ENCODE measurements at regions not wholly inside any gene's neighbourhood (a gene's known extent, or its start where the extent isn't known, plus 50 kb on each side); places are given as distances from the start of the nearest gene placed in this dataset.

- TF ChIP-seq, protein P1, sequence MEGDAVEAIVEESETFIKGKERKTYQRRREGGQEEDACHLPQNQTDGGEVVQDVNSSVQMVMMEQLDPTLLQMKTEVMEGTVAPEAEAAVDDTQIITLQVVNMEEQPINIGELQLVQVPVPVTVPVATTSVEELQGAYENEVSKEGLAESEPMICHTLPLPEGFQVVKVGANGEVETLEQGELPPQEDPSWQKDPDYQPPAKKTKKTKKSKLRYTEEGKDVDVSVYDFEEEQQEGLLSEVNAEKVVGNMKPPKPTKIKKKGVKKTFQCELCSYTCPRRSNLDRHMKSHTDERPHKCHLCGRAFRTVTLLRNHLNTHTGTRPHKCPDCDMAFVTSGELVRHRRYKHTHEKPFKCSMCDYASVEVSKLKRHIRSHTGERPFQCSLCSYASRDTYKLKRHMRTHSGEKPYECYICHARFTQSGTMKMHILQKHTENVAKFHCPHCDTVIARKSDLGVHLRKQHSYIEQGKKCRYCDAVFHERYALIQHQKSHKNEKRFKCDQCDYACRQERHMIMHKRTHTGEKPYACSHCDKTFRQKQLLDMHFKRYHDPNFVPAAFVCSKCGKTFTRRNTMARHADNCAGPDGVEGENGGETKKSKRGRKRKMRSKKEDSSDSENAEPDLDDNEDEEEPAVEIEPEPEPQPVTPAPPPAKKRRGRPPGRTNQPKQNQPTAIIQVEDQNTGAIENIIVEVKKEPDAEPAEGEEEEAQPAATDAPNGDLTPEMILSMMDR (IDR thresholded peaks at IDR 0.05): no peak
- Histone ChIP-seq H3K9me3 (no peaks in the 10 kb centered on the region), H3K36me3 (no peaks in the 10 kb centered on the region), H3K27me3 (no peaks in the 10 kb centered on the region), H3K4me3 (no peak overlapping the region), H3K27ac (no peak overlapping the region), H3K4me1 (no peaks in the 10 kb centered on the region)
- ATAC-seq (no peak), DNase-seq (no peak)
- intact Hi-C loops (cut with DNase I): no loop called here
Measured at GRCh38 chr9:119667916-119668315, 298.7 kb upstream of the BRINP1 start.

GRCh38 chr9:119667163-119667562 lies 297.9 kb upstream of the BRINP1 start:
- Histone ChIP-seq H3K27me3 (no peaks in the 10 kb centered on the region), H3K4me1 (no peaks in the 10 kb centered on the region), H3K27ac (no peak overlapping the region), H3K4me3 (no peak overlapping the region), H3K9me3 (no peaks in the 10 kb centered on the region), H3K36me3 (no peaks in the 10 kb centered on the region)
- ATAC-seq (no peak), DNase-seq (no peak)
- TF ChIP-seq, protein P1 (IDR thresholded peaks at IDR 0.05): no peak
- intact Hi-C loops (cut with DNase I): no loop called here

DNA sequence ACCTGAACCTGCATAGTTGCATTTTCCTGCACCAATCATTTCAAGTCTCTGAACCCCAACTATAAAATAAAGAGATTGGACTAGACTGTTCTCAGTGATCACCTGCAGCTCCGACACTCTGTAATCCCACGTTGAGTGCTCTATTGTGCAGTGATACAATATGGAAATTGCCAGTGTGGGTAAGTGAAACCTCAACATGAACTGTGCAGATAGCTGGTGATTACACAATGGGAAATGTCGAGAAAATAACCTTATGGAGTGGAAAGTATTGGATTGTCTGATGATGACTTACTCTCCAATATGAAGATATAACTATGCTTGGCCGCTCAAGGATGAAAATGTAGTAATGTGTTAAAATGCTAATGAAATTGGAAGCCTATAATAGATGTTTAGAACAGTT lies 293.1 kb upstream of the BRINP1 start:
- Histone ChIP-seq H3K4me1 (no peaks in the 10 kb centered on the region), H3K4me3 (no peak overlapping the region), H3K27me3 (no peaks in the 10 kb centered on the region), H3K9me3 (no peaks in the 10 kb centered on the region), H3K27ac (no peak overlapping the region), H3K36me3 (no peaks in the 10 kb centered on the region)
- TF ChIP-seq, protein P1 (IDR thresholded peaks at IDR 0.05): no peak
- intact Hi-C loops (cut with DNase I): no loop called here
- no peak for DNase-seq
- no peak for ATAC-seq

DNA sequence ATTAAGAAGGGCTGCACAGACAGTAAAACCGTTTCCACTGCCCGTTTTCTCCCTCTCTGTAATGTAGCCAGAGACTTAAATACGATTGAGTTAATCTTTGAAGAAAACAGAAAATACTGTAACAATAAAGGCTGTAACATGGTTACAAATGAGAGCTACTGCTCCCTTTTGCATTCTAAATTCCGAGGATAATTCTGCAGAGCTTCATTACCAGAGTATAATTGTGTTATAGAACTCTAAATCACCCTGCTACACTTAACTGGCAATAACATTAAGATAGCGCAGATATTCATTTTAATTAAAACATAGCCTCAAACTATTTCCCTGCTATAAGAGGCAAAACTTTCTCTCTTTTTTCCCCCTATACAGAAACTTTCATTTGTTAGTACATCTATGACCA lies 283.7 kb upstream of the BRINP1 start:
- DNase-seq (no peak), ATAC-seq (no peak)
- Histone ChIP-seq H3K4me3 (no peak overlapping the region), H3K9me3 (no peaks in the 10 kb centered on the region), H3K27me3 (no peaks in the 10 kb centered on the region), H3K36me3 (no peaks in the 10 kb centered on the region), H3K4me1 (no peaks in the 10 kb centered on the region), H3K27ac (no peak overlapping the region)
- intact Hi-C loops (cut with DNase I): no loop called here
- TF ChIP-seq, protein P1 (IDR thresholded peaks at IDR 0.05): no peak

DNA sequence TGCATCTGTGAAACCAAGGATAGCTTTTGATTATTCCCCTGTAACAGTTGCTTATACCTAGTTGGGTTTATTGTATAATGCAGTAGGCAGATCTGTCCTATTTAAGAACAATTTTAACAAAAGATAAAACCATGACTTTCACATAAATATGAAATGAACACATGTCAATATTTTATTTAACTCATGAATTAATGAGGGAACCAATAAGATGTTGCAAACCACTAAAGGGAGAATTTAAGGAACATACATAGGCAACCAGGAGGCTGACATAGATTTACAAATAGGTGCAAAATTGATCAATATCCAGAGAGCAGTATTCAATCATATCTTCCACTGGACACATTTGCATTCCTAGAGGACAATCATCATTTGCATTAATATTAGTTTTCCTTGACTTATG lies 280.0 kb upstream of the BRINP1 start:
- Histone ChIP-seq H3K4me1 (no peaks in the 10 kb centered on the region), H3K4me3 (no peak overlapping the region), H3K36me3 (no peaks in the 10 kb centered on the region), H3K9me3 (no peaks in the 10 kb centered on the region), H3K27ac (no peak overlapping the region), H3K27me3 (no peaks in the 10 kb centered on the region)
- DNase-seq: no peak
- intact Hi-C loops (cut with DNase I): no loop called here
- ATAC-seq: no peak
- TF ChIP-seq, protein P1 (IDR thresholded peaks at IDR 0.05): no peak

DNA sequence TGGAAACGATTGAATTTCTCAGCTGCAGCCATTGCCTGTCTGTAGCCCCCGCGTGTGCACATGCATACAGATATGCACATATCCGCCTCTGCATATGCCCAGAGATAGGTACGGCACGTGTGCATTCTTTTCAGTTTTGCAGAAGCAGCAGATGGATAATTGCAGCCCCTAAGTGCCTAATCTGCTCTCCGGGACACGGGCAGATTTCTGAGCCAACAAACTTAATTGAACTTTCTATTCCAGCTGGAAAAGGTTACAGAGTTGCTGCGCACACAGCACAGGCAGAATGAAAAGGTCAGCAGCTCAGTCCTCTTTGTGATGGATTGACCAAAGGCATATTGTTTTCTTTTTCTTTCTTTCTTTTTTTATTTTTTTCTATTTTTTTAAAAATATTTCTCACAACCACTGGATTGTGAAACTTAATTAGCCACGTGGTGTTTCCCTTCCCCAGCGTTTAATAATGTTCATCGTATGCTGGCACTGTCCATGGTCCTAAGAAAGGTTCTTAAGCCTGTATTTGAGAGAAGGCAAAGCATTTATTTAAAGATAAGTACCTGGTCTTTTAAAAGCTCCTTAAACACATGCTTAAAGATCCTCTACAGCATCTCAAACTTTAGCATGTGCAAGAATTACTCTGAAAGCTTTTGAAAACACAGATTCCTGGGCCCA lies 270.2 kb upstream of the BRINP1 start:
- DNase-seq (no peak), ATAC-seq (no peak)
- Histone ChIP-seq H3K27ac (no peak overlapping the region), H3K4me3 (no peak overlapping the region), H3K4me1 (peaks cover 5% of the 10 kb centered on the region), H3K27me3 (no peaks in the 10 kb centered on the region), H3K36me3 (no peaks in the 10 kb centered on the region), H3K9me3 (no peaks in the 10 kb centered on the region)
- TF ChIP-seq, protein P1 (IDR thresholded peaks at IDR 0.05): no peak
- intact Hi-C loops (cut with DNase I): no loop called here
